Heart left ventricle (tissue), 16 donors: ENCODE measurements at regions not wholly inside any gene's neighbourhood (a gene's known extent, or its start where the extent isn't known, plus 50 kb on each side); places are given as distances from the start of the nearest gene placed in this dataset.

ENCODE experiments used
- ATAC-seq, 4 donors: fragments of 200-7000 bp; cut with Tn5 transposase; one replicate each; pipeline ENCODE4 v1.9.1; 2020 to 2022; ENCODE audit warnings: moderate library complexity in 4 of 4, mild to moderate bottlenecking in 3 of 4, moderate number of reproducible peaks in 1 of 4
- DNase-seq, 5 donors: peaks; one replicate each; pipeline ENCODE4 v3.0.0-alpha.2; 2020
- H3K27ac ChIP-seq, 12 donors: fragments of 200-600 bp; sonication (generic) in 4 of 12; one replicate each; pipeline versions ENCODE4 v1.5.0 to v1.8.0; 2016 to 2022; ENCODE audit warnings: mild to moderate bottlenecking in 2 of 12
- H3K27me3 ChIP-seq, 9 donors: fragments of 200-600 bp; sonication (generic) in 2 of 9; one replicate each; pipeline versions ENCODE4 v1.5.1 to v1.8.0; 2016 to 2022; ENCODE audit warnings: mild to moderate bottlenecking in 3 of 9
- H3K36me3 ChIP-seq, 9 donors: fragments of 200-600 bp; sonication (generic) in 2 of 9; one replicate each; pipeline versions ENCODE4 v1.5.0 to v1.8.0; 2018 to 2022; ENCODE audit warnings: mild to moderate bottlenecking in 2 of 9
- H3K4me1 ChIP-seq, 12 donors: fragments of 200-600 bp; sonication (generic) in 4 of 12; one replicate each; pipeline versions ENCODE4 v1.5.0 to v1.8.0; 2016 to 2022; ENCODE audit warnings: mild to moderate bottlenecking in 3 of 12
- H3K4me3 ChIP-seq, 12 donors: fragments of 200-600 bp; sonication (generic) in 4 of 12; one replicate each; pipeline versions ENCODE4 v1.5.0 to v1.8.0; 2017 to 2022; ENCODE audit warnings: mild to moderate bottlenecking in 9 of 12, moderate library complexity in 4 of 12
- H3K9me3 ChIP-seq, 12 donors: fragments of 200-600 bp; sonication (generic) in 4 of 12; one replicate each; pipeline versions ENCODE4 v1.5.0 to v1.8.0; 2016 to 2022; ENCODE audit warnings: mild to moderate bottlenecking in 1 of 12
- CTCF ChIP-seq, 12 donors: fragments of 200-600 bp; sonication (generic) in 4 of 12; IDR thresholded peaks; one replicate each; pipeline versions ENCODE4 v1.5.0 to v1.8.0; 2018 to 2022; ENCODE audit warnings: antibody characterized with exemption in 12 of 12, mild to moderate bottlenecking in 5 of 12
- POLR2A ChIP-seq, 2 donors: fragments of 450-650 bp; IDR thresholded peaks; one replicate each; pipeline ENCODE4 v1.6.1; 2017; ENCODE audit warnings: antibody characterized with exemption in 2 of 2, mild to moderate bottlenecking in 2 of 2, moderate library complexity in 2 of 2
- WGBS, 4 donors: extraction: QIAGEN DNeasy Blood & Tissue Kit in 2 of 4; methylation state at CpG; one replicate each; pipeline versions ENCODE4 v1.1.5 to v1.1.7; 2013 to 2018; 5-methylcytosine and 5-hydroxymethylcytosine counted together
- intact Hi-C, 10 donors: fragments of 100-400 bp; cut with DNase I; formaldehyde crosslinking; loops; one replicate each; pipeline versions ENCODE4 v1.11.1 to v1.14.2; 2022
- donor health status: ischemic (EF 13 %, LVEDD 7.1; RV severe dilation, severe dysfunction).
- donor health status: healthy with polysubstance abuse.
- donor health status: DM: no; HTN: yes; CAD: no.
- donor health status: DM: no; HTN: no; CAD: no.
- donor health status: ischemic (EF 25% LVEDD 6.9; RV normal size, moderate dysfunction).
- donor health status: ischemic (EF 25% LVEDD 5.7; RV mildly dilated, moderate dysfunction).
- donor health status: healthy.
- donor health status: DM: yes; HTN: yes; CAD: no.
- donor health status: ischemic (EF 35%, LVEDD 5.7; RV mildly dilated, moderate dysfunction).
- donor health status: nonischemic (EF 11% LVEDD 7.7; RV severe dilation, severe dysfunction).
- donor health status: DM: yes; HTN: yes; CAD: no.
- donor health status: PGD.
- donor health status: ischemic (EF 29% LVEDD 5.4; RV normal size, mild dysfunction).
- donor health status: nonischemic (EF 23%, LVEDD 6.1; RV moderate dilation, normal function).

GRCh38 chr1:95575291-95575690 is 341.3 kb downstream of the RWDD3 start:
- no peaks in the 10 kb centered on the region for H3K9me3 ChIP-seq
- no peak overlapping the region for H3K4me3 ChIP-seq
- WGBS, 4 donors: 85 to 92% (median 91%) methylated on average over 3 of the region's 3 CpGs
- H3K36me3 ChIP-seq: no peaks in the 10 kb centered on the region
- no peak overlapping the region for H3K27ac ChIP-seq
- ATAC-seq (no peak), DNase-seq (no peak)
- no peak for TF ChIP-seq POLR2A (IDR thresholded peaks at IDR 0.05)
- no peak for TF ChIP-seq CTCF (IDR thresholded peaks at IDR 0.05)
- no peaks in the 10 kb centered on the region for H3K4me1 ChIP-seq
- intact Hi-C loops: no loop called here
- H3K27me3 ChIP-seq: no peaks in the 10 kb centered on the region

- intact Hi-C loops: no loop called here
- Histone ChIP-seq H3K27ac (no peak overlapping the region), H3K27me3 (no peaks in the 10 kb centered on the region), H3K36me3 (no peaks in the 10 kb centered on the region), H3K4me1 (no peaks in the 10 kb centered on the region), H3K9me3 (no peaks in the 10 kb centered on the region), H3K4me3 (no peak overlapping the region)
- no peak for DNase-seq
- TF ChIP-seq POLR2A (IDR thresholded peaks at IDR 0.05) (no peak), CTCF (IDR thresholded peaks at IDR 0.05) (no peak)
- WGBS, 4 donors: 41 to 64% (median 56%) methylated on average over 3 of the region's 3 CpGs
- ATAC-seq: no peak
Observed at GRCh38 chr1:95578462-95578861, 344.5 kb downstream of the RWDD3 start.

GRCh38 chr1:95582191-95582590 is 348.2 kb downstream of the RWDD3 start:
- DNase-seq: no peak

GRCh38 chr1:95582746-95583145 is 348.7 kb downstream of the RWDD3 start:
- no peak for ATAC-seq
- Histone ChIP-seq H3K9me3 (no peaks in the 10 kb centered on the region), H3K27me3 (no peaks in the 10 kb centered on the region), H3K27ac (no peak overlapping the region), H3K36me3 (no peaks in the 10 kb centered on the region), H3K4me3 (no peak overlapping the region), H3K4me1 (no peaks in the 10 kb centered on the region)
- DNase-seq: no peak
- intact Hi-C loops: no loop called here
- WGBS, 4 donors: 64 to 74% (median 71%) methylated on average over 4 of the region's 4 CpGs
- no peak for TF ChIP-seq POLR2A (IDR thresholded peaks at IDR 0.05)
- TF ChIP-seq CTCF (IDR thresholded peaks at IDR 0.05): no peak

More at GRCh38 chr1:95582191-95582590, 348.2 kb downstream of the RWDD3 start:
- intact Hi-C loops: no loop called here
- no peak for ATAC-seq
- Histone ChIP-seq H3K9me3 (no peaks in the 10 kb centered on the region), H3K27me3 (no peaks in the 10 kb centered on the region), H3K27ac (no peak overlapping the region), H3K36me3 (no peaks in the 10 kb centered on the region), H3K4me1 (no peaks in the 10 kb centered on the region), H3K4me3 (no peak overlapping the region)
- WGBS, 4 donors: 82 to 95% (median 88%) methylated on average over 1 of the region's 1 CpG
- TF ChIP-seq POLR2A (IDR thresholded peaks at IDR 0.05): no peak
- no peak for TF ChIP-seq CTCF (IDR thresholded peaks at IDR 0.05)
